Right ventricle myocardium superior (tissue), 1 donor: ENCODE measurements at regions not wholly inside any gene's neighbourhood (a gene's known extent, or its start where the extent isn't known, plus 50 kb on each side); places are given as distances from the start of the nearest gene placed in this dataset.

Experiments used
- ATAC-seq: fragments of 200-7000 bp; cut with Tn5 transposase; one replicate; pipeline ENCODE4 v1.9.1; 2020; ENCODE audit warnings: mild to moderate bottlenecking; ENCODE audit not compliant: poor library complexity
- DNase-seq: peaks from one replicate; pipeline ENCODE4 v3.0.0-alpha.2; 2020
- intact Hi-C: fragments of 100-400 bp; cut with DNase I; formaldehyde crosslinking; loops from one replicate; pipeline ENCODE4 v1.11.2; 2022
- donor health status: DM: no; HTN: yes; CAD: no; lungs with severe emphysema.

DNA sequence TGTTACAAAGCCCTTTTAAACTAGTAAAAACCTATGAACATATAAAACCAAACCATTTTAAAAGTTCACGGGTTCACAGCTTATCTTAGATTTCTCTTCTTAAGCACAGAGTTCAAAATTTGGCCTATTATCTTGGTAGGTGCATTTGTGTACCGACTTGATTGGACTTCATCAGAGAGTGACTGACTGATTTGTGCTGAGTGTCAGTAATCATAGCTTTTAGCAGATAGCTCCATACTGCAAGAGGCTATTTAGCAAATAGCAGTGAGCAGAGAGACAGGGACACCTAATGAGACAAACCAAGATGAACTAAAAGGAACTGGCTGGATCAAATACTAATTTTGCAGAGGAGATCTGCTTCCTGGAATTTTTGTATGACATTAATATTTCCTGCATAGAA, 274.5 kb downstream of the PRR16 start:
- DNase-seq (no peak), ATAC-seq (no peak)
- intact Hi-C loops: no loop called here

DNA sequence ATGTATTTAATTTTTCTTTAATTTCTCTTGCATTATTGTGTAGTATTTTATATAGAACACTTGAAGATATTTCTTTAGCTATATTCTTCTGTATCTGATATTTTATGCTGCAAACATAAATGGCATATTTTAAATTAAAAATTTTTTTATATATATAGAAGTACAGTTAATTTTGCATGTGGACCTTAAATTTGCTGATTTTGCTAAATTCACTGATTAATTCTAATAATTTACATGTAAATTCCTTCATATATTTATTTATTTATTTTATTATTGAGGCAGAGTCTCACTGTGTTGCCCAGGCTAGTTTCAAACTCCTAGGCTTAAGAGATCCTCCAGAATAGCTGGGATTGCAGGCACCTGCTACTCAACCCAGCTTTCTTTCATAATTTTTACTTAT, 276.9 kb downstream of the PRR16 start:
- no peak for ATAC-seq
- DNase-seq: no peak
- intact Hi-C loops: no loop called here

DNA sequence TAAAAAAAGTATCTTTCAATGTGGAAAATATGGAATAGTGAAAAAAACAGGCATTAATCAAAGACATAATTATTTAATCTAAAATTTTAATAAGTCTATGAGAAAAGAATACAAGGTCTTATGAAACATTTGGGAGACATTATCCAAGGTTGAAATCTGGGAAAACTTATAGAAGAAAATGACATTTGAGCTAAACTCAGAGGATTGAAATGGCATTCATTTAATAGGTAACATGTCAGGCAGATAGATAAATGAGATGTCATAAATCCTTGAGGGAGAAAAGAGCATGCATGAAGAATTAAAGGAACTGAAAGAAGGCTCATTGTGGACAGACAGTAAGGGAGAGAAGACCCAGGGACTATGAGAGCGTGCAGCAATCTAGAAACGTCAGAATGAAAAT, 284.4 kb downstream of the PRR16 start:
- DNase-seq: no peak
- no peak for ATAC-seq
- intact Hi-C loops: no loop called here

DNA sequence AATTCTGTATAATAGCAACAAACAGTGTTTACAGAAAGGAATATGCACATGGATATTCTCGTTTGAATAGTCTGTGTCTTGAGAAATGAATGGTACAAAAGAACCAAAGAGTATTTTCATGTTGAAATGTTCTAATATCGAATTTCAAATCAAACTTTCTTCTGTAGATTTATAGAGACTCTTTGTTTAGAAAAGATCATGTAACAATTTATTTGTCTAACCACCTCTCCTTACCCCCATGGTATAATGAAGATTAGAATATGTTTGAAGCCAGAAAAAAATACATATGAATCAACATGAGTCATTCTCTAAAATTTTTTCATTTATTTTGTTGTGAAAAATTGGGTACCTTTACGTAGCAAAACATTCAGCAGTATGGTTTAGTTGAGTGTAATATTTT, 285.6 kb downstream of the PRR16 start:
- DNase-seq (no peak), ATAC-seq (no peak)
- intact Hi-C loops: no loop called here

DNA sequence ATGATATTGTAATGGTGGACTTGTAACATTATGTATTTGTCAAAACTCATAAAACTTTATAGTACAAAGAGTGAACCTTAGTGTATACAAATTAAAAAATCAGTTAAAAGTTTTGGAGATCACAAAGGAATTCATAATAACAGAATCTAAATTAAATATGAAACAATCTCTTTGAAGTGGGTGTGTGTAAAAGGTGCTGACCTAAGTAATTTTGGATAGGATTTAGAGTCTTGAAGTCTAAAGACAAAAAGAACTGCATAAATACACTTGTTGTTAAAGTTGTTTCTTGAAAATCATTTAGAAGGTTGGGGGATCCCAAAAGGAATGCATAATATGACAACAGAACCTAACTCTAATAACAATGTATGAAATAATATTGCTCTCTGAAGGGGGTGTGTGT, 295.5 kb downstream of the PRR16 start:
- intact Hi-C loops: no loop called here
- DNase-seq: no peak
- no peak for ATAC-seq

DNA sequence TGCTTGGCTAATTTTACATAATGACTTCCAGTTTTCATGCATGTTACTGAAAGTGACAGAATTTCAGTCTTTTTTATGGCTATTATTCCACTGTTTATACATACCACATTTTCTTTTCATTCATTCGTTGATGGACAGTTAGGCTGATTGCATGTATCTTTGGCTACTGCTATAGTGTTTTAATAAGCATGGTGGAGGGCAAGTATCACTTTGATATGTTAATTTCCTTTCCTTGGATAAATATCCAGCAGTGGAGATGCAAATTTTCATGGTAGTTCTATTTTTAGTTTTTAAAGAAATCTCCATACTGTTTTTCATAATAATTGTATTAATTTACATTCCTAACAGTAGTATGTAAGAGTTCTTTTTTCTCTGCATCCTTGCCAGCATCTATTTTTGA, 297.9 kb downstream of the PRR16 start:
- ATAC-seq: no peak
- no peak for DNase-seq
- intact Hi-C loops: no loop called here

DNA sequence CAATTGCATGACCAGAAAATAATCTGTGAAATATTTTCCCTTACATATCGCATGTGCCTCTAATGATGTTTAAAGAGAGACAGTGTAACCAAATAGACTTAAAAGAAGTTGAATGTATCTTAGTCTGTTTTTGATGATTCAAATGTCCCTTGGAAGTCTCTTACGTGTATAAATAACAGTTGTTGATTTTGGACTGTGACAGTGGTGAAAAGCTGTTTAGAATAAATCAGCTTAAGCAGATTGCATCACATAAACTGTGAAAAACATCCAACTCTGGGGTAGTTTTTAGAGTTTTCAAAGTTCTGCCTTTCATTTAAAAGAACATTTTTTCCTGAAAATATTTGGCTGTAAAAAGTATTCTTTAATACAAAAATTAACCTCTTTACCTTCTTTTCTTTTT, 301.1 kb downstream of the PRR16 start:
- ATAC-seq: no peak
- DNase-seq: no peak
- intact Hi-C loops: no loop called here

DNA sequence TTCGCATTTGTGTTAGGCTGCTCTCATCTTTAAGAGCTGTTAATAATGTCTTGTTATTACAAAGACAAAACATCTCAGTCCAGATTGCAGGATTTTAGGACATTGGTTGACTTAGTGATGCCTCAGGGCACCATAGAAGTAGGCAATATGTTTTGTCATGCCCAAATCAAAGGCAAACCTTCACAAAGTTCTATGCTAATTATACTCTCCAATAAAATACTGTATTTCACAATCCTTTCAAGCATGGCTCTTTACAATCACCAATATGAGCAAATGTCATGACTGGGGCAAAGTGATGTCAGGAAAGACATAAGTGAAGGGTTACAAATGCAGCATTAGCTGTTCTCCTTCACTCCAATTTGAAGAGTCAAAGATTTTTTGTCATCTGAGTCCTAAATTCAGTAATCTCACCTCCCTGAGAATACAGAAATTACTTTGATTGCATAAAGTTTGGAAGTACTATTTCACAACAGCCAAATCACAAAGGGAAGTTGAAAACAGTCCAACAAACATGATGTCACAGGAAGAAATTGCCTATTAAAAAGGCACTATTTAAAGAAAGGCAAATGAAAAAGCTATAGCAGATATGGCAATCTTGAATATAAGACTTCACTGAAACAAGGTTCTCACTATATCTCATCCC, 303.2 kb downstream of the PRR16 start:
- ATAC-seq (no peak), DNase-seq (no peak)
- intact Hi-C loops: no loop called here

DNA sequence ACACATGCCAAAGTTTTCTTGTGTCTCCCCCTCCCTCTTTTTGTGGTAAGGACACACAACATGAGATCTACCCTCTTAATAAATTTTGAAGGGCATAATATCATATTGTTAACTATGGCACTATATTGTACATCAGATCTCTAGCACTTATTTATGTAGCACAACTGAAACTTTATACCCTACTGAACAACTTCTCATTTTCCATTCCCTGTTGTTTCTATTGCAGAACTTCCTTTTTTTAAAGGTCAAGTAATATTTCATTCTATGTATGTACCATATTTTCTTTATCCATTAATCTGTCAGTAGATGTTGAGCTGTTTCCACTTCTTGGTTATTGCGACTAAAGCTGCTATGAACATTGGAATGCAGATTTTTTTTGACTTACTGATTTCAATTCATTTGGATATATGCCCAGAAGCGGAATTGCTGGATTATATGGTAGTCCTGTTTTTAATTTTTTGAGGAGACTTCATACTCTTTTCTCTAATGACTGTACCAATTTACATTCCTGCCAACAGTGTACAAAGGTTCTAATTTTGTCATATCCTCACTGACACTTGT, 305.3 kb downstream of the PRR16 start:
- intact Hi-C loops: no loop called here
- no peak for DNase-seq
- ATAC-seq: no peak

DNA sequence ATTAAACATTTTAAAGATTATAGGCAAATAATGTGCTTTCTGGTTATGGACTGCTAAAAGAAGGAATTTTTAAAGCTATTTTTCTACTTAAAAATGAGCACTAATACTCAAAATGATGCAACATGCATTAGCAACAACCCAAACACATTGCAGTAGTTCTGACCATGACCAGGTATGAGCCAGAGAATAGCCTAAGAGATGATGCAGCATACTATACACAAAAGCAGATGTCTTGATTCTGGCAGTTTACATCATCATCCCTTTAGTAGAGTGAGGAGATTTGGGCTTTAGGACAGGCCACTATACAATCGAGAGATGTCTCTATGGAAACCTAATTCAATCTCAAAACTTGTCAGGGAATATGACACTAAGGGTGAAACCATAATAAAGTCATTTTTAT, 307.1 kb downstream of the PRR16 start:
- ATAC-seq (no peak), DNase-seq (no peak)
- intact Hi-C loops: no loop called here

DNA sequence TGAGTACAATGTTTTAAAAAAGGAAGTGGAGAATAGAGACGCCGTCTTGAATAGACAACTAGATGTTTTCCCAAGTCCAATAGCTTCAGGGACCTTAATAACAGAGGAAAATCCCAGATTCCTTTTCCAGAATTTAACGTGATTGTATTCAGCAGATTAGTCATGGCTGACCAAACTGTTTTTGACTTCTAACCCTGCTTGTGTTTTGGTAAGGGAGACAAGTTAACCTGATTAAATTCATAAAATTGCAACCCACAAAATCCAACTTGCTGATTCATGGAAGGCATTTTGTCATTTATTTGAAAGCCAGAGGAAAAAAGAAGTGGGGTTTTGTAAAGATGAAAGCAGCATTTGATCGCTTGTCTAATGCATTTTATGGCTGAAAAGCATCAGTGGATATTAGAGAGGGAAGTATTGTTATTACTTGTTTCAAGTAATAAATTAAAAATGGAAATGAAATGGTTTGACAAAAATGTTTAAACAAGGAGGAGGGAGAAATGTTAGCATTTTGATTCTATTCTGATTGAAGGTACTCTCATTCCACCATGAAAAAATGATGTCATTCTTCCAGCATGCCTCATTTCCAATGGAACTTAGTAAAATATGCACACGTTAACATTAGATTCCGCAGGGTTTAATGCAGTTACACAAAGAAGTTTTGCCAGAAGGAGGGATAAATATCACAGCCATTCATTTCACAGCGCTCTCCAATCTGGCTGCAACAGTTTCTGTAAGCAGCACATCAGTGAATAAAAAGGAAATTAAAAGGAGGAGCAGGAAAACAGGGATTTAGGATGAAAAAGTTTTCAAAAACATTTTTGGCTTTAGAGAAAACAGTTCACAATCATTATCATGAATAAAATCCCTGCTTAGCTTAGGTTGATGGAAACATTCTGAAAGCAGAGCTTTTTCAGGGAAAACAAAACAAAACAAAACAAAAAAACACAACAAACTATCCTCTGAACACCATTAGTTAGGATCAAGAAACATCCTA, 314.7 kb downstream of the PRR16 start:
- intact Hi-C loops: no loop called here
- DNase-seq (no peak), ATAC-seq (no peak)

DNA sequence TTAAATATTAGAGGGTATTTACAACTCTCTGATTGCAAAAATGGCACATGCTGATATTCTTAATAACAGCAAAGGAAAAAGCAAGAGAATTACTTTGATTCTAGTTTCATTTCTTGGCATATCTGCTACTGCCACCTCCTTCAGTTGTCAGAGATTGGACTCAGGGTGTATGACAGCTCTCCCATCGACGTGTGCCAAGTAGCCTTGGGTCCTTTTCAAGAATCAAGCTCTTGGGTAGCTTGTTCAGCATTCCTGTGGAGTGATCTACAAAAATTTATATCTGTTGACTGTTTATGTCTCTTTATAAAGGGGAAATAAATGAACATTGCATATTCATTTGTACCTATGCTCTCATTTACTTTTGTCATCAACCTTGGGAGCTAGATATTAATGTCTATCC, 315.6 kb downstream of the PRR16 start:
- DNase-seq (no peak), ATAC-seq (no peak)
- intact Hi-C loops: no loop called here

DNA sequence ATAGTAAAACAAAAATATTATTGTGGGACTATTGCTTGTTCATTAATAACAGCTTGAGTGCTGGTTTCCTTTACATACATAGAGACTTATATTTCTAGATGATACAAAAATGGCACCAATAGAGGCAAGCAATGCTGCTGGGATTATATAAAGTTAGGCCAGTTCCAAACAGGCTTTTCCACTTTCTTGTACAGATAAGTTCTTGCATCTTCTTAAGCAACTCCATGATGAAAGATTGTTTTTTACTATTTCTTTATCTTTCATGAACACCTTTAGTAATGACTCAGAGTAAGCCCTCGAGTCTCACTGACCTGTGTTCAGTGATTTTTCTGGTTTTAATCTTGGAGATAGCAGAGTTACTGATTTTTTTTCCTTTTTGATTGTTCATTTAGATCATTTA, 324.4 kb downstream of the PRR16 start:
- intact Hi-C loops: no loop called here
- ATAC-seq (no peak), DNase-seq (no peak)

DNA sequence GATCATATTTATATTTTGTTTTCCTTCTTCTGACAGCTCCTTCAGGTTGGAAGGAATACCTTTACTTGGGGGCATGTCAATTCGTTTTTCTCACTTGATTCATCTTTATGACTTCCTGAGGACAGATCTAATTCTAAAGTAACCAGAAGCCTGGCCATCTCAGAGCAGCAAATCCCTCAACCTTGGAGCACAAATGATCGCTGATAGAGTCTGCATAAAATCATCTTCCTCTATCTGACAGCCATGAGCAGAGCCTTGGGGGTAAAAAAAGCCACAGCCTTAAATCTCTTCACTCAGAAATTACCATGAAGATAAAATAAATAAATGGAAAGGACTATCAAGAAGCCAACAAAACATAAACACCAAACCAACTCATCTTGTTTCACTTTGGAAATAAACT, 325.8 kb downstream of the PRR16 start:
- no peak for DNase-seq
- ATAC-seq: no peak
- intact Hi-C loops: no loop called here

DNA sequence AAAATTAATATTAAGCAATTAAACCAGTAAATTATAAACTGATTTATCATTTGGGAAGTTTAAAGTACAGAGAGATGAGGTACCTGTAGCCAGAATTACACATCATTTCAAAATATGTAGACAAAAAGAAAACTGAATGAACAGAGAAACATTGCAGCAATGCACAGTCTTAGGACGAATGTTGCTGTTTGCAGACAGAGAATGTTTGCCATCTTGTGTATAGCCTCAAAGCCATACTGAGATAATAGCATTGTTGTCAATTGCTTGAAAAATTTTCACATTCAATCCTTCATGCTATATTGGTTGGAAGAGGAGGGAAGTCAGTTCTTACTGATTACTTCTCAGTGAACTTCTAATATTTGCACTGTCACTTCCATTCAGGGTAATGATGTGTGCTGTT, 326.2 kb downstream of the PRR16 start:
- no peak for DNase-seq
- no peak for ATAC-seq
- intact Hi-C loops: no loop called here

DNA sequence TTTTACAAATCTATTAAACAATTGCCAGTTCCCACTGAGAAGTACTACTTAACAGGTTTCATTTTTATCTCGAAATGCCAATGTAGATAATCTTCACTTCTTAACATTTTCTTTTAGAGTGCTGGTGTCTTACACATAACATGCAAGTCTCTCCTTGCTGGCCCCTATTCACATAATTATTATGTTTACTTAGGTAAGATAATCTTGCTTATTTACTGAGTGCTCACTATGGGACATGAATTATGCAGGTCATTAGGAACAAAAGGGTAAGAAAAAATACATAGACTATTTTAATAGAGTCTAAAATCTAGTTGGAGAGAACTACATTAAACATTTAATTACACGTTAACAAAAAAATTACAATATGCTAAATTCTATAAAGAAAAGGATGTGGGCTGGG, 328.4 kb downstream of the PRR16 start:
- ATAC-seq (no peak), DNase-seq (no peak)
- intact Hi-C loops: no loop called here

DNA sequence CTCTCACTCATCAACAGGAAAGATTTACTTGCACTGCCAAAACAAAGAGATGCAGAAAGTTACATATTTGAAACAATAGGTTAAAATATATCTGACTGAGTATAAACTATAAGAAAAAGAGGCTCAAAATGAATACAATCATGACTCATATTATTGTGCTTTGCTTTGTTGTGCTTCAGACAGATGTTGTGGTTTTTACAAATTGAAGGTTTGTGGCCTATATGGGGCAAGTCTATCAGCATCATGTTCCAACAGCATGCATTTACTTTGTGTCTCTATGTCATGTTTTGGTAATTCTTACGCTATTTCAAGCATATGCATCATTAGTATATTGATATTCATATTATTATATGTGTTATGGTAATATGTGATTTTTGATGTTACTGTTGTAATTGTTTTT, 330.0 kb downstream of the PRR16 start:
- DNase-seq: no peak
- ATAC-seq: no peak
- intact Hi-C loops: no loop called here

DNA sequence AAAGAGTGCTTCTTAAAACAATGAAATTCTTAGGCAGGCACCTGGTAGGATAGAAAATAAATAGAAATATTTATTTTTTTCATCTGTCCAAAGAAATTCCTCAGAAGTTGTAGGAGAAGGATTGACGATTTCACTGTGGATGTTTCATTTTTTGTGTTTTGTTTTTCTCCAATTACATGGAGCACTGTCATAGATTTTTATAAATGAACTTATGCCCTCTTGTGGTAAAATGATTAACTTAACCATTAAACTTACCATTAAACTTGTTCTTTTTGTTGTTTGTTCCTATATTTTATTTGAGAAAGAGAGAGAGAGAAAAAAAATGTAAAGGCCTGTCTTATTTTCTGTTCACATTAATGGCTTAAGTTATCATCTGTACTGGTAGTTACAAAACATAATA, 339.2 kb downstream of the PRR16 start:
- intact Hi-C loops: loop anchor here (10.0 kb wide), 1 partner anchor 858 kb away; no protein-coding TSS in a partner anchor
- ATAC-seq: no peak

DNA sequence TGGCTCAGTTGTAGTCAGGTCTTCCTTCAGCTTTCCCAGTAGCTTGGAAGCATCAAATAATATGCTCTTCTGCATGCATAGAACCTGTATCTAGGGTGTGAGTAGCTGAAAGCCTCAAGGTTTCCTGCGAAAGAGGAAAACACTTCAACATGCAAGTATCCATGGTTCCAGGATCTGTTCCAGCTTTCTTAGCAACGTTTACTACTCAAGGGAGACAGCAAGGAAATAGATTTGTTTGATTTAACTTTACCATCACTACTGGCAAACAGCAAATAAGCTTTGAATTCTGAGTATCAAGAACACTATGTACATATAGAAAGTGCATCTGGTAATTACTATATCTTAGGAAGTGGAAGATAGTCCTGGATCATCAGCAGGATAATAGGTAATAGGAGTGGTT, 341.0 kb downstream of the PRR16 start:
- no peak for ATAC-seq
- intact Hi-C loops: loop anchor here (10.0 kb wide), 1 partner anchor 860 kb away; no protein-coding TSS in a partner anchor
- no peak for DNase-seq

More for the DNA sequence above, 339.2 kb downstream of the PRR16 start:
- no peak for DNase-seq

DNA sequence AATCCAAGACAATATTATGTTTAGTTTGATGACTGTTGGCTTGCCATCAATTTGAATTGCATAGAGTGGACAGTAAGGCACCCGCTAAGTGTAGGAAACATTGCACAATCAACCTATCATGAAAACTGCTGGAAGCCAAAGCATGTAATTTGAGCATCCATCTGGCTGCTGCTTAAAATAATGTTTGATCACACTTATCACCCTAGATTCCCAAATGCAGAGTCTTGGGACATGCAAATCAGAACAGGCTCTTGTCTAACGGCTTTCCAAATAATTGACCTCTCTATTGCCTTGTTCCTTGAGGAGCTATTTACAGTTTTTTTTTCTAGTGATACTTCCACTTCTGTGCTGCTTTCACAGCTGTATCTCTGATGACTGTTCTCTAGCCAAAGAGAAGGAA, 342.1 kb downstream of the PRR16 start:
- peak; percentile 55 for ATAC-seq
- DNase-seq: no peak
- intact Hi-C loops: loop anchor here (10.0 kb wide), 1 partner anchor 861 kb away; no protein-coding TSS in a partner anchor
